ENCODE measurements at regions not wholly inside any gene's neighbourhood (a gene's known extent, or its start where the extent isn't known, plus 50 kb on each side); places are given as distances from the start of the nearest gene placed in this dataset.

DNA sequence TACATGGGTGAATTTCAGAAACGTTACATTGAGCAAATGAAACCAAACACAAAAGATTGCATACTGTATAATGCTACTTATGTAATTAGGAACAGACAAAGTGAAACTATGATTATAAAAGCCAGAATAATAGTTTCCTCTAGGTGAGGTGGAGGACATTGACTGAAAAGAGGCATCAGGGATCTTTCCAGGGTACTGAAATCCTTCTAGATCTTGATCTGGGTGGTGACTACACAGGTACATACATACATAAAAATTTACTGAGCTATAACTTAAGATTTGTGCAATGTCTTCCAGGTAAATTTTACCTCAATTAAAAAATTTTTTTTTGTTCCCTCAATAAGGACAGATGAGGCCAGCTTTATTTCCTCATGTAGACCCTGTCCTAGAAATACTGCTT is 665.6 kb upstream of the UBE2E2 start:
- Histone ChIP-seq H3K36me3 (ENCODE audit: insufficient read depth, low read length) (no peaks in the 10 kb centered on the region), H3K9me3 (ENCODE audit: insufficient read depth, low read depth, low read length) (peaks cover 3% of the 10 kb centered on the region; the same call in 1 of the 2 replicates), H3K4me3 (ENCODE audit: low read length) (no peak overlapping the region), H3K4me1 (ENCODE audit: insufficient read depth, low read length) (no peaks in the 10 kb centered on the region), H3K9ac (ENCODE audit: low read depth, low read length) (no peak overlapping the region), H3K27ac (ENCODE audit: low read depth, low read length) (no peak overlapping the region), H3K27me3 (ENCODE audit: insufficient read depth, low read length) (no peaks in the 10 kb centered on the region)
- no CpG with 5 or more reads among the region's 1 CpG for whole genome bisulfite sequencing

DNA sequence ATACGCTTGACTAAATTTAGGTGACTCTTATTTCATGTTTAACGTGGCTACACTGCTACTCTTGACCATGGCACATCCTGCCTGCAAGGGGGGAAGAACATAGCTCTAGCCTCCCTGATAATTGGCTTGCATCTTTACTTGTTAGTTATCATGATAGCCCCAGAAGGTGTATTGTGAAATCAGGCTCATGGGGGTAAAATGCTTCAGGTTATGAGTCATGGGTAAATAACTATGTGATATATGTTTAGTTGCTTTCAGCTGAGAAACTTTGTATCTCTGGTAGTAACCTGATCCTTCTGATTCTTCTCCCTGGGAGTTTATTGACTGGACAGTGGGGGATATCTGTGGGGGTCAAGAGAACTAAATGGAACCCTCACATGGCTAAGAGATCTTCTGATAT is 660.8 kb upstream of the UBE2E2 start:
- 90% methylated on average over 2 of the region's 2 CpGs for WGBS
- no peaks in the 10 kb centered on the region for H3K36me3 ChIP-seq (ENCODE audit: insufficient read depth, low read length)

DNA sequence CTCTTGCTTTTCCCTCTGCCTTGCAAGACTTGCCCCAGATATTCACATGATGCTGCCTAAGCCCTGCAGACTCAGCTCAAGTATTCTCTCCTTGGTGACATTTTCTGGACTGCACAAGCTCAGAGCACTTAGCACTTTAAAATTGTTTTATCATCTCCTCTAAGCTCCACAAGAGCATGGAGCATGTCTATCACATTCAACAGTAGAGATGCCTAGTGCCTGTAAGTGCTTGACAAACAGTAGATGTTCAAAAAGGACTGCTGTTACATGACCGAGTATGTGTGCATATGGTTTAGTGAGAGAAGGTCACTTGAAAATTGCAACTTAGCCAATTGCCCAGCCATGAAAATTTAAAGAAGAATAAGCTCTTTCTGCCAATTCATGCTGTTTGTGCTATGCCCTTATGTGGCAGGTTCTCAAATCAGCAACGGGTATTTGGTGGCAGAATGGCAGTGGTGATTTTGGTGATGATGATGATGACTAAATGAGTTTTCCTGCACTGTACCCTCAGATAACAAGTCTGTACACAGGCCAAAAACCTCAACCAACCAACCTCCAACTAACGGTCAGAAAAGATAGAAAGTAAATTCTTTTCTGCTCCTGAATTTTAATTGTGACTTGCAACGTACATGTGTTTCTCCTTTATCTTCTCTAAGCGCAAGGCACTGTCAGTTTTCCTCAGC is 647.2 kb upstream of the UBE2E2 start:
- H3K4me3 ChIP-seq (ENCODE audit: low read length): no peak overlapping the region
- no peak overlapping the region for H3K9ac ChIP-seq (ENCODE audit: low read depth, low read length)
- H3K36me3 ChIP-seq (ENCODE audit: insufficient read depth, low read length): no peaks in the 10 kb centered on the region
- H3K9me3 ChIP-seq (ENCODE audit: insufficient read depth, low read depth, low read length): no peaks in the 10 kb centered on the region
- H3K4me1 ChIP-seq (ENCODE audit: insufficient read depth, low read length): no peaks in the 10 kb centered on the region
- 92% methylated on average over 5 of the region's 5 CpGs for WGBS
- no peak overlapping the region for H3K27ac ChIP-seq (ENCODE audit: low read depth, low read length)
- no peaks in the 10 kb centered on the region for H3K27me3 ChIP-seq (ENCODE audit: insufficient read depth, low read length)

More for the DNA sequence above, 660.8 kb upstream of the UBE2E2 start:
- no peaks in the 10 kb centered on the region for H3K4me1 ChIP-seq (ENCODE audit: insufficient read depth, low read length)
- H3K9me3 ChIP-seq (ENCODE audit: insufficient read depth, low read depth, low read length): peaks cover 3% of the 10 kb centered on the region; the same call in 1 of the 2 replicates
- no peaks in the 10 kb centered on the region for H3K27me3 ChIP-seq (ENCODE audit: insufficient read depth, low read length)
- H3K4me3 ChIP-seq (ENCODE audit: low read length): no peak overlapping the region
- no peak overlapping the region for H3K27ac ChIP-seq (ENCODE audit: low read depth, low read length)
- H3K9ac ChIP-seq (ENCODE audit: low read depth, low read length): no peak overlapping the region

DNA sequence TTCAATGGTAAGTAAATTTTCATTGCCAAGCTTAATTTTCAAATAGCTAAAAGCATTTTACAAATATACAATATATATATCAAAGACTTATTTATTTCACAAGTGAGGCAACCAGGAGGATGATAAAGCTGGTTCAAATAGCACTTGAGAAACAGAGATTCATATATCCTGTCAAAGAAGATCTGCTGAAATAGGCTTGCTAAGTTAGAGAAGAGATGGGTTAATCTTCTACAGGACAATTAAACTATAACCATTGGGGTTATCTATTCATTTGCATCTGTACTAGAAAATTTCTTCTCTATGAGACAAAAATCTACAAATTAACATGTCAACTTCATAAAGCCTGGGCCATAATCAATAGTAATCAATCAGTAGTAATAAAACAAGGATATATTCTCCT is 637.7 kb upstream of the UBE2E2 start:
- no peak overlapping the region for H3K9ac ChIP-seq (ENCODE audit: low read depth, low read length)
- H3K27ac ChIP-seq (ENCODE audit: low read depth, low read length): no peak overlapping the region
- H3K4me1 ChIP-seq (ENCODE audit: insufficient read depth, low read length): no peaks in the 10 kb centered on the region
- no peaks in the 10 kb centered on the region for H3K27me3 ChIP-seq (ENCODE audit: insufficient read depth, low read length)
- no peak overlapping the region for H3K4me3 ChIP-seq (ENCODE audit: low read length)
- no peaks in the 10 kb centered on the region for H3K9me3 ChIP-seq (ENCODE audit: insufficient read depth, low read depth, low read length)
- H3K36me3 ChIP-seq (ENCODE audit: insufficient read depth, low read length): no peaks in the 10 kb centered on the region

DNA sequence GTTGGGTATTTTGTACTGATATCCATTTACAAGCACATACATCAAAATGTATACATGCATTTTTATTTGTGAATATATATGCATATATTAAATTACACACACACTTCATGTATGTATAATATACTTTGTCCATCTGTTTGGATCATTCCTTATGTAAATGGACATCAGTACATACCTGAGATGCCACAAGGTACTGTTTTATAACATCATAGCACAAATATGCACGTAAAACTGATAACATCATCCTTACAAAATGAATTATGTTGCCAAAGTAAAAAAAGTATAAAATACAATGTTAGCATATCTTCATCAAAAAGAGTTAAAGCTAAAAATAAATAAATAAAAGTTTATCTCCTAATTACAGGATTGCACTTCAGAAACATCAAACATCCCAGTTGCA is 634.8 kb upstream of the UBE2E2 start:
- H3K27ac ChIP-seq (ENCODE audit: low read depth, low read length): no peak overlapping the region
- H3K9me3 ChIP-seq (ENCODE audit: insufficient read depth, low read depth, low read length): no peaks in the 10 kb centered on the region
- no peaks in the 10 kb centered on the region for H3K4me1 ChIP-seq (ENCODE audit: insufficient read depth, low read length)
- H3K27me3 ChIP-seq (ENCODE audit: insufficient read depth, low read length): no peaks in the 10 kb centered on the region
- H3K36me3 ChIP-seq (ENCODE audit: insufficient read depth, low read length): no peaks in the 10 kb centered on the region
- no peak overlapping the region for H3K4me3 ChIP-seq (ENCODE audit: low read length)
- H3K9ac ChIP-seq (ENCODE audit: low read depth, low read length): no peak overlapping the region
- WGBS: no CpG with 5 or more reads among the region's 1 CpG

- Histone ChIP-seq H3K4me3 (ENCODE audit: low read length) (no peak overlapping the region), H3K9me3 (ENCODE audit: insufficient read depth, low read depth, low read length) (no peaks in the 10 kb centered on the region), H3K36me3 (ENCODE audit: insufficient read depth, low read length) (no peaks in the 10 kb centered on the region), H3K9ac (ENCODE audit: low read depth, low read length) (no peak overlapping the region), H3K27ac (ENCODE audit: low read depth, low read length) (no peak overlapping the region), H3K27me3 (ENCODE audit: insufficient read depth, low read length) (no peaks in the 10 kb centered on the region), H3K4me1 (ENCODE audit: insufficient read depth, low read length) (no peaks in the 10 kb centered on the region)
- 84% methylated on average over 2 of the region's 2 CpGs for WGBS
Observed at GRCh38 chr3:22569570-22569969, 633.6 kb upstream of the UBE2E2 start.

GRCh38 chr3:22581007-22581406 is 622.1 kb upstream of the UBE2E2 start:
- Histone ChIP-seq H3K27ac (ENCODE audit: low read depth, low read length) (no peak overlapping the region), H3K9me3 (ENCODE audit: insufficient read depth, low read depth, low read length) (no peaks in the 10 kb centered on the region), H3K4me1 (ENCODE audit: insufficient read depth, low read length) (0 out of 2 replicates have a peak, but pooled peaks cover 4% of the 10 kb centered on the region), H3K9ac (ENCODE audit: low read depth, low read length) (no peak overlapping the region), H3K36me3 (ENCODE audit: insufficient read depth, low read length) (no peaks in the 10 kb centered on the region), H3K4me3 (ENCODE audit: low read length) (no peak overlapping the region), H3K27me3 (ENCODE audit: insufficient read depth, low read length) (no peaks in the 10 kb centered on the region)

DNA sequence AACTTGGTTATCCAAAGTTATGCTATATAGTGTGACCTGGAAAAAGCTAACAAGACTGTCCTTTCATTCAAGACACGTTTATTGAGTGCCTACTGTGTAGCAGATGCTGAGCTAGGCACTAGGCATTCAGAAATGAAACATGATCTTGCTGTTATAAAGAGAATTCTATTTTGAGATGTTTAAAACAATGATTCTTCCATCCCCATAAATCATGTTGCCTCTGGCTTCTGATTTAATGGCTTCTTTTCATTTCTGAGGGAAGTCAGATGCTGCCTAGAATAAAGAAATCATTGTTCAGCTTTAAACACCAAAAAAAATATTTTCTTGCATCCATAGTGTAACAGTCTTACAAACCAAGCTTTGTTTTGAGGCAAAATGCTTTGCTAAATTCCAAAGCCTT is 620.9 kb upstream of the UBE2E2 start:
- Histone ChIP-seq H3K4me1 (ENCODE audit: insufficient read depth, low read length) (0 out of 2 replicates have a peak, but pooled peaks cover 4% of the 10 kb centered on the region), H3K36me3 (ENCODE audit: insufficient read depth, low read length) (no peaks in the 10 kb centered on the region), H3K9ac (ENCODE audit: low read depth, low read length) (no peak overlapping the region), H3K9me3 (ENCODE audit: insufficient read depth, low read depth, low read length) (no peaks in the 10 kb centered on the region), H3K27me3 (ENCODE audit: insufficient read depth, low read length) (no peaks in the 10 kb centered on the region), H3K27ac (ENCODE audit: low read depth, low read length) (no peak overlapping the region), H3K4me3 (ENCODE audit: low read length) (no peak overlapping the region)
- WGBS: 100% methylated on average over 1 of the region's 1 CpG

- no peaks in the 10 kb centered on the region for H3K36me3 ChIP-seq (ENCODE audit: insufficient read depth, low read length)
- H3K9ac ChIP-seq (ENCODE audit: low read depth, low read length): no peak overlapping the region
- H3K9me3 ChIP-seq (ENCODE audit: insufficient read depth, low read depth, low read length): no peaks in the 10 kb centered on the region
- WGBS: 76% methylated on average over 2 of the region's 2 CpGs
- no peaks in the 10 kb centered on the region for H3K27me3 ChIP-seq (ENCODE audit: insufficient read depth, low read length)
- 0 out of 2 replicates have a peak, but pooled peaks cover 4% of the 10 kb centered on the region for H3K4me1 ChIP-seq (ENCODE audit: insufficient read depth, low read length)
- H3K4me3 ChIP-seq (ENCODE audit: low read length): no peak overlapping the region
- no peak overlapping the region for H3K27ac ChIP-seq (ENCODE audit: low read depth, low read length)
Observed at GRCh38 chr3:22585504-22585903, 617.6 kb upstream of the UBE2E2 start.

- Histone ChIP-seq H3K27me3 (ENCODE audit: insufficient read depth, low read length) (no peaks in the 10 kb centered on the region), H3K27ac (ENCODE audit: low read depth, low read length) (no peak overlapping the region)
- WGBS: 100% methylated on average over 2 of the region's 2 CpGs
Observed at GRCh38 chr3:22585911-22586310, 617.2 kb upstream of the UBE2E2 start.

GRCh38 chr3:22587446-22587845 is 615.7 kb upstream of the UBE2E2 start:
- no peak overlapping the region for H3K27ac ChIP-seq (ENCODE audit: low read depth, low read length)
- WGBS: 80% methylated on average over 6 of the region's 7 CpGs
- no peaks in the 10 kb centered on the region for H3K9me3 ChIP-seq (ENCODE audit: insufficient read depth, low read depth, low read length)
- no peaks in the 10 kb centered on the region for H3K27me3 ChIP-seq (ENCODE audit: insufficient read depth, low read length)
- H3K4me1 ChIP-seq (ENCODE audit: insufficient read depth, low read length): no peaks in the 10 kb centered on the region
- H3K9ac ChIP-seq (ENCODE audit: low read depth, low read length): no peak overlapping the region
- no peaks in the 10 kb centered on the region for H3K36me3 ChIP-seq (ENCODE audit: insufficient read depth, low read length)
- H3K4me3 ChIP-seq (ENCODE audit: low read length): no peak overlapping the region

More at GRCh38 chr3:22585911-22586310, 617.2 kb upstream of the UBE2E2 start:
- H3K9ac ChIP-seq (ENCODE audit: low read depth, low read length): no peak overlapping the region
- H3K4me1 ChIP-seq (ENCODE audit: insufficient read depth, low read length): 0 out of 2 replicates have a peak, but pooled peaks cover 4% of the 10 kb centered on the region
- H3K36me3 ChIP-seq (ENCODE audit: insufficient read depth, low read length): no peaks in the 10 kb centered on the region
- no peaks in the 10 kb centered on the region for H3K9me3 ChIP-seq (ENCODE audit: insufficient read depth, low read depth, low read length)
- H3K4me3 ChIP-seq (ENCODE audit: low read length): no peak overlapping the region

- no peak overlapping the region for H3K27ac ChIP-seq (ENCODE audit: low read depth, low read length)
- H3K9me3 ChIP-seq (ENCODE audit: insufficient read depth, low read depth, low read length): peaks cover 5% of the 10 kb centered on the region
- H3K36me3 ChIP-seq (ENCODE audit: insufficient read depth, low read length): no peaks in the 10 kb centered on the region
- no peaks in the 10 kb centered on the region for H3K27me3 ChIP-seq (ENCODE audit: insufficient read depth, low read length)
- no peak overlapping the region for H3K4me3 ChIP-seq (ENCODE audit: low read length)
- H3K4me1 ChIP-seq (ENCODE audit: insufficient read depth, low read length): peaks cover 6% of the 10 kb centered on the region; the same call in 1 of the 2 replicates
- WGBS: 79% methylated on average over 2 of the region's 3 CpGs
- H3K9ac ChIP-seq (ENCODE audit: low read depth, low read length): no peak overlapping the region
Observed at GRCh38 chr3:22593638-22594037, 609.5 kb upstream of the UBE2E2 start.
